Testis (tissue), 2 donors: ENCODE measurements at regions not wholly inside any gene's neighbourhood (a gene's known extent, or its start where the extent isn't known, plus 50 kb on each side); places are given as distances from the start of the nearest gene placed in this dataset.

Experiments
- CTCF ChIP-seq, 3 experiments: fragments of 450-650 bp in 2 of 3; fragments of 200-600 bp in 1 of 3; sonication (generic) in 1 of 3; IDR thresholded peaks; one replicate each; pipeline ENCODE4 v1.5.1; 2016 to 2019; ENCODE audit warnings: antibody characterized with exemption in 3 of 3, mild to moderate bottlenecking in 2 of 3, moderate library complexity in 1 of 3
- POLR2A ChIP-seq: fragments of 450-650 bp; IDR thresholded peaks from one replicate; pipeline ENCODE4 v1.6.1; 2017; ENCODE audit warnings: antibody characterized with exemption, mild to moderate bottlenecking, moderate library complexity

GRCh38 chr4:187887906-187888305 lies 107.7 kb upstream of the ZFP42 start:
- TF ChIP-seq POLR2A = no peak
- no peak for TF ChIP-seq CTCF (IDR thresholded peaks at IDR 0.05)
